DOHH2 (cell line): ENCODE measurements at regions not wholly inside any gene's neighbourhood (a gene's known extent, or its start where the extent isn't known, plus 50 kb on each side); places are given as distances from the start of the nearest gene placed in this dataset.

Experiments
- CTCF ChIP-seq: fragments of 200-600 bp; sonication (generic); IDR thresholded peaks from one replicate; pipeline ENCODE4 v1.5.1; 2014; ENCODE audit warnings: antibody characterized with exemption, mild to moderate bottlenecking, low read depth, low read length; ENCODE audit not compliant: poor library complexity, severe bottlenecking
- EZH2phosphoT487 ChIP-seq: fragments of 200-600 bp; sonication (generic); IDR thresholded peaks from 2 replicates; pipeline ENCODE4 v1.6.1; 2017; ENCODE audit warnings: borderline replicate concordance, mild to moderate bottlenecking, antibody characterized with exemption, low read length, moderate library complexity, mixed read lengths

DNA sequence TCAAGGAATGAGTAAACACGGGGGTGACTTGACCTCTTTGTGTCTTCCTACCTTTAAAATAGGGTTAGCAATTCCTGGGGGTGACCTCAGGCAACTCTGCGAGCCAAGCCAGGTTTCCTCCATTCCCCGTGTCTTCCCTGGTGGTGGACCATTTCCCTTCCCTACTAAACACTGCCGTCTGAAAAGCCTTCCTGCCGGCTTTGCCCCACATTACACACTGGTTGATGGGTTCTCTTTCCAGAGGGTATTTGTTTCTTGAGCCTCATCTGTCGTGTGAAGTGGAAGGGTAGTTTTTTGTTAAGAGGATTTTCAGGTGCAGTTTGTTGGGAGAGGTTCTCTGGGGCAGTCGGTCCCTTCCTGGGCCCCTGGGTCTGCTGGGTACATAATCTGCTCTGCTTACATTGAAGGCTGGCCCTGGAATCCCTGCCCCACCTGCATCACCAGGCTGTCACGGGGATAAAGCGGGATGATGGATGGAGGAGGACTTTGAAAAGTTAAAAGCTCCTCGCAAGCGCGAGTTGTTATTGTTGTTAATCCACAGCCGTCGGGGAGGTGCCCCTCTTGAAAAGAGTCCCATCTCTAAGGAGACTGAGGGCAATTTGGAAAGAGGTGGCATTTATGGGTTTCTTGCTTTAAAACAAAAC, 175.4 kb upstream of the SPRED2 start:
- TF ChIP-seq CTCF, result no peak
- no peak for TF ChIP-seq EZH2phosphoT487
